CD4-positive, alpha-beta T cell treated with Interleukin-4 for 4 hours (primary cell): ENCODE measurements at regions not wholly inside any gene's neighbourhood (a gene's known extent, or its start where the extent isn't known, plus 50 kb on each side); places are given as distances from the start of the nearest gene placed in this dataset.

Source experiments
- DNase-seq: peaks from one replicate; pipeline ENCODE4 v3.0.0-alpha.2; 2020

- no peak for DNase-seq
Measured at GRCh38 chr1:30280572-30280971, 442.8 kb downstream of the MATN1 start.

DNA sequence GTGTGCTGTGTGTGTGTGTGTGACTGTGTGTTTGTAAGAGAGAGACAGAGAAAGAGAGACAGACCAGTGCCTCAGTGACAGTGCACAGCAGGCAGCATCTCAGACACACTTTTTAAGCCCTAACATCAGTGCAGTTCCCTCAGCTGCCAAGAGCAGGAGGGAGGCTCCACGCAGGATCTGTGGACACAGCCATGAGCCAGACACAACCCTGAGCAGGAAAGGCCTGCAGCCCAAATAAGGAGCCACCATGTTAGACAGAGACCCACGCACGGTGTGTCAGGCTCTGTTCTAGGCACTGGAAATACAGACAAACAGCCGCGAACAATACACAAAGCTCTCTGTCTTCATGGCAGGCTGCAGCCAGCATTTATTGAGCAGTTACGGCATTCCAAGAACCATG is 445.5 kb downstream of the MATN1 start:
- DNase-seq = no peak

DNA sequence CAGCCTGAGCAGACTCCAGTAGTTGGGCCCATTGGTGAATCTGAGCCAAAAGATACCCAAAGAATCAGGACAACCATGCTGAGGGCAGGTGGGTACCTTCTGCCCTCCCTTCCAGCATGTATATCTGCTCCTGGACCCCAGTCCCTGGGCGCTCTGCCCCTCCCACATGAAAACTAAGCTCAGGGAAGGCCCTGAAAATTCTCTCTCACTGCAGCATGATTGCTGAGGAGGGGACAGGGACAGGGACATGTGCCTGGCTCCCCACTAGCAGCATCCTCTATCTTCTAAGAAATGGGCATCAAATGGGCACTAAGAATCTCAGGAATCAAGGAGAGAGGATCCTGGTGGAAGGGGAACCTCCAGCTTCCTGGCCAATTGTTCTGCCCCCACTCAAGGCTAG is 446.0 kb downstream of the MATN1 start:
- DNase-seq = no peak

- DNase-seq = no peak
Measured at GRCh38 chr1:30275926-30276764, 447.2 kb downstream of the MATN1 start.

DNA sequence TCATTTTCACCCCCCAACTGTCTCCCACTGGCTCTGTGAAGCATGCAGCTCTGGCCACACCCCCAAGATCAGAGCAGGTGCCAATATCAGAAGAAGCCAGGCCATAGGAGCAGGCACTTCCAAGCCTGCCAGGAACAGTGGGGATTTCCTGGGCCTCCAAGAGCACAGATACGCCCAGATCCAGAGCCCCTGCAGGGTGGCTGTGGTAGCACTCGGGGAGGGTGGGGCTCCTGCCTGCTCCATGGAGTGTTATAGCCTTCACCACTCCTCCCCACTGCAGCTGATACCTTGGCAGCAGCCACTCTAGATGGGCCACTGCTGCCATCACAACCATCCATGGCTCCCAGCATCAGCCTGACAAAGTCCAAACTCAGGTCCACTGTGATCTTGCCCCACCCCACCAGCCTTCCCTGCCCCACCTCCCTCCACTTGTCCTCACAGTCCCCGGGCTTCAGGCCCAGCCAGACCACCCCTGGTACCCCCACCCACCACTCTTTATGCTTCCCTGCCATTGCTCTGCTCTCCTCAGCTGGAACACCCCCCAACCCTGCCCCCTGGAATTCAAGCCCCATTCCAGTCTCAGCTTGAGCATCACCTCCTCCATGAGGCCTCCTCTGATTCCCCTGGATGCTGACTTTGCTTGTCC is 448.3 kb downstream of the MATN1 start:
- no peak for DNase-seq

- no peak for DNase-seq
Measured at GRCh38 chr1:30274173-30274970, 449.0 kb downstream of the MATN1 start.

DNA sequence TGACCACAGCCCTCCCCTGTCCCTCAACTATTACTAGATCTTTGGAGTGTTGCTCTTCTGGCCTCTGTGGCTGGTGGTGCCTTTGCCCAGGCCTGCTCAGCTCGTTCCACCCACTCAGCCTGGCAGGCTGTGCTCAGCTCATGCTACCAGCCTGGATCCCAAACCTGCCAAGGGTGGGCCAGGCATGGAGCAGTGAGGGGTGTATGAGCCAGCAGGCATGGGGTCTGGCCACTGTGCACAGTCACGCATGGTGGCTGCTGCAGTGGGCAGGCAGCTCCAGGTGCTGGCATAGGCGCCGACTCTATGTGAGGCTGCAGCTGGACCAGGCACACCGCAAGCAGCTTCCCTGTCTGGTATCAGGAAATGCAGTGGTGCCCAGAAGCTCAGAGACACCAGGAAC is 449.9 kb downstream of the MATN1 start:
- DNase-seq = no peak

DNA sequence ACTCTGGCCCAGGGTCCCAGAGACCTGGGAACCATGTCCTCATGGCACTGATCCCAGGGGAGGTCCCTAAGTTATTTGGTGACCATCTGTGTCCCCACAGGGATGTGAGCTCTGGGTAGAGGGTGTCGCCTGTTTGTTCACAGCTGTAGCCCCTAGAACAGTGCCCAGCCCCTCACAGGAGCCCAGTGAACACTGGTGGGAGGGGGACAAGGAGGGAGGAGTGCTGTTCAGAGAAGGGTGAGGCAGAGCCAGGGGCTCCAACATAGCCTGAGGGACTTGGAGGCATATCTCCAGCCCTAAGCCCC is 450.4 kb downstream of the MATN1 start:
- DNase-seq = no peak

- no peak for DNase-seq
Measured at GRCh38 chr1:30272277-30273020, 450.9 kb downstream of the MATN1 start.

- no peak for DNase-seq
Measured at GRCh38 chr1:30271401-30272276, 451.7 kb downstream of the MATN1 start.

DNA sequence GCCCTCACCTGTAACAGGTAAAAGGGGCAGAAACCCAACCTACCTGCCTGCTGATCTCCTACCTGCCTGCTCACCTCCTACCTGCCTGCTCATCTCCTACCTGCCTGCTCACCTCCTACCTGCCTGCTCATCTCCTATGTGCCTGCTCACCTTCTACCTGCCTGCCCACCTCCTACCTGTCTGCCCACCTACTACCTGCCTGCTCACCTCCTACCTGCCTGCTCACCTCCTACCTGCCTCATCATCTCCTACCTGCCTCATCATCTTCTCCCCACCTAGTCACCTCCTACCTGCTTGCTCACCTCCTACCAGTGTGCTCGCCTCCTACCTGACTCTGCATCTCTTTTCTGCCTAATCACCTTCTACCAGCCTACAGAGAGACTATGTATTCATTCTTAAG is 452.9 kb downstream of the MATN1 start:
- DNase-seq = no peak

DNA sequence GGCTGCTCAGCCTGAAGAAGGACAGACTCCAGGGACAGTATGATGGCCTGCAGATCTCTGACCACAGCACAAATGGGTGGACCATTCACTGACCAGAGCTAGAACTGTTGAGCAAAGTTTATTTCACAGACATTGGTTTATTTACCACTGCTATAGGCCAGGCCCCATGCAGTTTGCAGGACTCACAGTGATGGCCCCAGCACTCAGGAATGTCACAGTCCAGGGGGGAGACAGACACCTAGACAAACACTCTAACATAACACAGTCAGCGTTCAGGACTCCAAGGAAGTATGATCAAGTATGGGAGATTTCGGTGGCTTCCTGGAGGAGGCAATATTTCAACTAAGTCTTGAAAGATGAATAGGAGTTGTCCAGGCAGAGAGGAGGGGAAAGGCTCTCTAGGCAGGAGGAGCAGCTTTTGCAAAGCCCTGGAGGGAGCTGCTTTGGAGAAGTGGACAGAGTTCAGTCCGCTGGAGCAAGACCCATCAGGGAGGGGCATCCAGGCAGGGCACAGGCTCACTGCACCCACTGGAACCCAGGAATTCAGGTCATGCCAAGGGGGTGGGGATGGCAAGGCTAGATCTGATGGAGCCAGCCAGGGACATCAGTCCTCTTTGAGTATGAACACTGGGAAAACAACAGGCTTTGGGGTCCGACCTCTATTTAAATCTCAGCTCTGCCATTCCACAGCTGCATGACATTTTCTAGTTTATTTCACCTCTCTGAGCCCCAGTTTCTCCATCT is 454.3 kb downstream of the MATN1 start:
- no peak for DNase-seq

- no peak for DNase-seq
Measured at GRCh38 chr1:30267856-30268255, 455.5 kb downstream of the MATN1 start.

DNA sequence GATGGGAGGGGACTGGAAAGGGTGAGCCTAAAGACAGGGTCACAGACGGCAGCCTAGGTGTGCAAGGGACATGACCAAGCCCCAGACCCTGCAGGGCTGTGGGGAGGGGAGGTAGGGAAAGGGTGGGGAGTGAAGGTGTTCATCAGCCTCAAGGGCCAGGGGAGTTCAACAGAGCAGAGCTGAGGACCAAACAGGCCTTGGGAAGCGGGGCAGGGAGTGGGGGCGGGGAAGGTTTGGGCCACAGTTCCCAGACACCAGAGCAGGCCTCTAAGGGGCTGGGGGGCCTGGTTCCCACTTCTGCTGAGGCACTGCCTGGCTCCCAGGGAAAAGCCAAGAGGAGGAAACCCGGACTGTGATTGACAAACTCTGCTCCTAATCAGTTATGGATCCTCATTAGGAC is 456.3 kb downstream of the MATN1 start:
- no peak for DNase-seq

DNA sequence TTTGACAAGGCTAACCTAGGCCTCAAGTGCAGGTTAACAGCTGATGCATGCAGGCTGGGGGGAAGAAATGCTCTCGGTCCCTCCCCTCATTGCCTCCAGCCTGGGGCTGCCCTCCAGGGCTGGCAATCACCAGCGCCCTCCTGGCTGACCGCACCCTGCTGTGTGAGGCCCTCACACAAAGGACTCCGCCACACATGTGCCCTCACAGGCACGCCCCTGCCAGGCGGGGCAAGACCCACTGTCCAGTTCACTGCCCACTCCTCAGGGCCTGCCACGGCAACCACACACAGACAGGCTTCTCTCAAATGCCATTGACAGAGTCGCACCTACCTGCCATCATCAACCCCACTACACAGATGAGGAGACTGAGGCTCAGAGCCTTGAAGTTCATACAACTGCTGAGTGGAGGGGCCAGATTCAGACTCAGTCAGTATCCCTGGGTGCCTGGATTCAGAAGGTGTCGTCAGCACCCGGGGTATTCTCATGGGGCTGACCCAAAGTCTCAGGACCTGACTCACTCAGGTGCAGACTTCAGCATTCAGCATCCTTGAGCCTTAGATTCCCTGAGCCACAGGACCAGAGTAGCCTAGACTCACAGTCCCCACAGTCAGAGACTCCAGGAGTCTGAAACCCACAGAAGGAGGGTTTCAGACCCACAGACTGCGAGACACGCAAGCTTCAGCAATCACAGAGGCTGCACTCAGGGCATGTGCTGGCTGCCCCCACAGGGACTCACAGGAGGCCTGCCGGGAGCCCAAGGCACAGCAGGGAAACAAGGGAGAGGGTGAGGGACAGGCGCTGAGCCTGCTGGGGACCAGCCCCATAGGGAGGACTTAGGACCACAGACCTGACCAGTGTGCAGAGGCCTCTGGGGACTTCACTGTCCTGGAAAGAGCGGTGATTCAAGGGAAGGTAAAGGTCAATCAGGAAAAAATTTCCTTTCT is 458.0 kb downstream of the MATN1 start:
- DNase-seq = no peak

- DNase-seq = no peak
Measured at GRCh38 chr1:30264672-30265025, 458.7 kb downstream of the MATN1 start.

- DNase-seq = no peak
Measured at GRCh38 chr1:30263888-30264671, 459.3 kb downstream of the MATN1 start.

DNA sequence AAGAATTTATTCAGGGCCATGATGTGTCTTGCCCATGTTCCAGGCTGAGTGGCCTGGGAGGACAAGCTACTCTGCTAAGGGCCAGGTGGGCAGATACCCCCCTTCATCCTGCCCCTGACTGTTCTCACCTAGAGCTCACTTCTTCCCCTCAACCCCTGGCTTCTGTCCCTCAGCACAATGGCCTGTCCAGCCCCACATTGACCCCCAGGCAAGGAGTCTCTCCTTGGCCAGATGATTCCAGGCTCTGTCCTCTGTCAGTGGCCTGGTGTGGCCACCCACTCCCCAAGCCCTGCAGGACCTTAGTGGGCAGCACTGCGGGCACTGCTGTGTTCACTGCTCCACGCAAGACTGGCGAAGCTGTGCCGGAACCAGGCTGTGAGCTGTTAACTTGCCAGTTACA is 460.0 kb downstream of the MATN1 start:
- no peak for DNase-seq

DNA sequence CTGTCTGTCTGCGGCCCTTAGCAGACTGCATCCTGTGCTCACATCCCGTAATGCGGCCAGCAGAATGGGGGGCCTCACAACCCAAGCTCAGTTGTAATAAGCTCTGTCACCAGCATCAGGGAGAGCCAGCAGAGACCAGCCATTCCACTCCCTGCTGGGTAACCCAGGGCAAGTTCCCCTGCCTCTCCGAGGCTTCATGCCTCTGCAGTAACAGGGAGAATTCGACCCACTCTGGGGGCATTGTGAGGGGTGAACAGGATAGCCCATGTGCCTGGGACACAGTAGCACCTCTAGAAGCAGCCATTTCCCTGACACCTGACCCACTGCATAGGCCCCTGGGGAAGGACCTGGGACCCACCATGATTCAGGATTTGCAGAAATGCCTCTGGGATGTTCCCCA is 461.2 kb downstream of the MATN1 start:
- DNase-seq = no peak

DNA sequence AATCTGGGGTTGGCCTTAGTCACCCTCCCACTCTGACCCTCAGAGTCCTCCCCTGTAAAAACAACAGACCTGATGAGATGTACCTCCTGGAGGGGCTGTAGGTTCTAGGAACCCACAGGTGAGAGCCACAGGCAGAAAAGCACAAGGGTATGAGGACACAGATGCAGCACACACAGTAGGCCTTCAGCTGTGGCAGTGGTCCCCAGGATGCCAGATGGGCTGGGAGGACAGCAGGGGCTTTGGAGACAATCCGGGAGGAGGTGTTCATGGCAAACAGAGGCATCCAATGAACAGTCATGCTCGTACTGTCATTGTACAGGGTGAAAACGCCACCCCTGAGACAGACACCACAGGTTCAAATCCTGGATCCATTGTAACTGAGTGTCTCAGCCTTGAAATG is 463.1 kb downstream of the MATN1 start:
- no peak for DNase-seq
